Neural cell (in vitro differentiated cells): ENCODE measurements at regions not wholly inside any gene's neighbourhood (a gene's known extent, or its start where the extent isn't known, plus 50 kb on each side); places are given as distances from the start of the nearest gene placed in this dataset.

ENCODE experiments used
- H2AFZ ChIP-seq: fragments of 200-600, 300-800 bp; sonication (generic), shearing (Covaris generic); 2 replicates; pipeline ENCODE4 v1.6.0; 2014; ENCODE audit warnings: low read depth, mild to moderate bottlenecking, antibody characterized with exemption, low read length, moderate library complexity
- H3F3A ChIP-seq: fragments of 200-600 bp; shearing (Covaris generic); 2 replicates; pipeline ENCODE4 v1.6.1; 2016; ENCODE audit warnings: mild to moderate bottlenecking, moderate library complexity, mixed read lengths, antibody characterized with exemption, low read length; ENCODE audit not compliant: insufficient read depth, poor library complexity, severe bottlenecking
- H3K27ac ChIP-seq: fragments of 200-600, 300-800 bp; sonication (generic), shearing (Covaris generic); 2 replicates; pipeline ENCODE4 v1.5.1; 2014; ENCODE audit warnings: mild to moderate bottlenecking, low read length, moderate library complexity
- H3K27me3 ChIP-seq: fragments of 300-800, 200-600 bp; sonication (generic), shearing (Covaris generic); 2 replicates; pipeline ENCODE4 v1.6.0; 2014; ENCODE audit warnings: mild to moderate bottlenecking, low read depth, low read length, moderate library complexity; ENCODE audit not compliant: insufficient read depth
- H3K36me3 ChIP-seq: fragments of 300-800, 200-600 bp; sonication (generic), shearing (Covaris generic); 2 replicates; pipeline ENCODE4 v1.5.1; 2014; ENCODE audit warnings: mild to moderate bottlenecking, antibody characterized with exemption, low read length, moderate library complexity; ENCODE audit not compliant: insufficient read depth
- H3K4me2 ChIP-seq: fragments of 300-800, 200-600 bp; sonication (generic), shearing (Covaris generic); 2 replicates; pipeline ENCODE4 v1.6.0; 2014; ENCODE audit warnings: mild to moderate bottlenecking, low read length
- H3K4me3 ChIP-seq: fragments of 300-800, 200-600 bp; sonication (generic), shearing (Covaris generic); 2 replicates; pipeline ENCODE4 v1.5.1; 2014; ENCODE audit warnings: mild to moderate bottlenecking, low read length, moderate library complexity
- H3K79me2 ChIP-seq: fragments of 200-600 bp; shearing (Covaris generic); replicated peaks from 2 replicates; pipeline ENCODE4 v1.6.0; 2014; ENCODE audit warnings: mild to moderate bottlenecking, low read length, moderate library complexity; ENCODE audit not compliant: insufficient read depth
- H3K9ac ChIP-seq: fragments of 300-800, 200-600 bp; sonication (generic), shearing (Covaris generic); 2 replicates; pipeline ENCODE4 v1.6.1; 2016; ENCODE audit warnings: mild to moderate bottlenecking, low read length, mixed read lengths
- H3K9me2 ChIP-seq: fragments of 200-600 bp; shearing (Covaris generic); 2 replicates; pipeline ENCODE4 v1.6.1; 2016; ENCODE audit warnings: mild to moderate bottlenecking, low read length, mixed read lengths; ENCODE audit not compliant: insufficient read depth
- H3K9me3 ChIP-seq: fragments of 200-600, 300-800 bp; sonication (generic), shearing (Covaris generic); 2 replicates; pipeline ENCODE4 v1.6.1; 2016; ENCODE audit warnings: mild to moderate bottlenecking, mixed run types, low read length, moderate library complexity, mixed read lengths
- H4K20me1 ChIP-seq: fragments of 200-600 bp; shearing (Covaris generic); 2 replicates; pipeline ENCODE4 v1.6.1; 2016; ENCODE audit warnings: mild to moderate bottlenecking, mixed run types; ENCODE audit not compliant: insufficient read depth
- EP300 ChIP-seq: fragments of 450-650 bp; conservative IDR thresholded peaks from 2 replicates; pipeline ENCODE4 v1.6.1; 2014; ENCODE audit warnings: antibody characterized with exemption, mild to moderate bottlenecking, moderate library complexity; ENCODE audit not compliant: poor library complexity, severe bottlenecking
- EZH2 ChIP-seq: fragments of 200-600, 300-800 bp; shearing (Covaris generic), sonication (generic); IDR thresholded peaks from 2 replicates; pipeline ENCODE4 v1.6.1; 2014; ENCODE audit warnings: antibody characterized with exemption, low read length, borderline replicate concordance, mild to moderate bottlenecking; ENCODE audit not compliant: insufficient read depth, poor library complexity, severe bottlenecking
- MXI1 ChIP-seq: fragments of 450-650 bp; conservative IDR thresholded peaks from 2 replicates; pipeline ENCODE4 v1.6.1; 2014; ENCODE audit warnings: antibody characterized with exemption, mild to moderate bottlenecking; ENCODE audit not compliant: poor library complexity, severe bottlenecking
- POLR2AphosphoS5 ChIP-seq: IDR thresholded peaks from 2 replicates; pipeline ENCODE4 v1.6.1; 2012
- RAD21 ChIP-seq: fragments of 450-650 bp; conservative IDR thresholded peaks from 2 replicates; pipeline ENCODE4 v1.6.1; 2014; ENCODE audit warnings: antibody characterized with exemption, mild to moderate bottlenecking, moderate library complexity
- SMC3 ChIP-seq: fragments of 450-650 bp; conservative IDR thresholded peaks from 2 replicates; pipeline ENCODE4 v1.6.1; 2014; ENCODE audit warnings: antibody characterized with exemption, mild to moderate bottlenecking, moderate library complexity; ENCODE audit not compliant: poor library complexity
- TAF1 ChIP-seq: IDR thresholded peaks from 2 replicates; pipeline ENCODE4 v1.6.1; 2012; ENCODE audit warnings: low read depth
- TF ChIP-seq, protein P1 (sequence below): fragments of 450-650 bp; IDR thresholded peaks from 2 replicates; pipeline ENCODE4 v1.5.1; 2014; ENCODE audit warnings: antibody characterized with exemption, mild to moderate bottlenecking, moderate library complexity; ENCODE audit not compliant: poor library complexity, severe bottlenecking
- TF ChIP-seq, protein P2 (sequence below): IDR thresholded peaks from 2 replicates; pipeline ENCODE4 v1.6.1; 2012; ENCODE audit warnings: borderline replicate concordance

DNA sequence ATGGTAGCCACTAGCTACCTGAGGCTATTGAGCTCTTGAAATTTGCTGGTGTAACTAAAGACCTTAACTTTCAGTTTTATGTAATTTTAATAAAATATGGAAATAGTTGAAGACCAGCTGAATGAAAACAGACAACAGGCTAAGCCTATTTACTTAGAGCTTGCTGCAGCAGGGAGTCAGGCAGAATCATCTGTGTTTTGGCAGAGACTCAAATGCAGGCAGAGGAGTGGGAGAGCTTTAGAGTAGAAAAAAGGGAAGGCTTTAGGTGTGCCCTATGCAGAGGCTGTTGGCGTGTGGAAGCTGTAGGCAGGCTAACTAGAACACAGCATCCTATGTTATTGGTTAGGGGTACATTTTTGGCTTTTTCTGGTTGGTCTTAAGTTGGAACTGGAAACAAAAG, 304.9 kb upstream of the NBEA start:
- Histone ChIP-seq H3F3A (no peaks in the 10 kb centered on the region), H3K27me3 (no peaks in the 10 kb centered on the region), H3K9me2 (no peaks in the 10 kb centered on the region), H3K9me3 (no peaks in the 10 kb centered on the region), H3K79me2 (no peaks in the 10 kb centered on the region), H4K20me1 (no peaks in the 10 kb centered on the region), H3K27ac (no peak overlapping the region), H3K4me2 (no peak overlapping the region), H2AFZ (no peak overlapping the region), H3K9ac (no peak overlapping the region), H3K36me3 (no peaks in the 10 kb centered on the region), H3K4me3 (no peak overlapping the region)
- TF ChIP-seq EZH2 (no peak), POLR2AphosphoS5 (no peak), EP300 (no peak), SMC3 (no peak), RAD21 (no peak), TAF1 (no peak), MXI1 (no peak)
- TF ChIP-seq, protein P1, sequence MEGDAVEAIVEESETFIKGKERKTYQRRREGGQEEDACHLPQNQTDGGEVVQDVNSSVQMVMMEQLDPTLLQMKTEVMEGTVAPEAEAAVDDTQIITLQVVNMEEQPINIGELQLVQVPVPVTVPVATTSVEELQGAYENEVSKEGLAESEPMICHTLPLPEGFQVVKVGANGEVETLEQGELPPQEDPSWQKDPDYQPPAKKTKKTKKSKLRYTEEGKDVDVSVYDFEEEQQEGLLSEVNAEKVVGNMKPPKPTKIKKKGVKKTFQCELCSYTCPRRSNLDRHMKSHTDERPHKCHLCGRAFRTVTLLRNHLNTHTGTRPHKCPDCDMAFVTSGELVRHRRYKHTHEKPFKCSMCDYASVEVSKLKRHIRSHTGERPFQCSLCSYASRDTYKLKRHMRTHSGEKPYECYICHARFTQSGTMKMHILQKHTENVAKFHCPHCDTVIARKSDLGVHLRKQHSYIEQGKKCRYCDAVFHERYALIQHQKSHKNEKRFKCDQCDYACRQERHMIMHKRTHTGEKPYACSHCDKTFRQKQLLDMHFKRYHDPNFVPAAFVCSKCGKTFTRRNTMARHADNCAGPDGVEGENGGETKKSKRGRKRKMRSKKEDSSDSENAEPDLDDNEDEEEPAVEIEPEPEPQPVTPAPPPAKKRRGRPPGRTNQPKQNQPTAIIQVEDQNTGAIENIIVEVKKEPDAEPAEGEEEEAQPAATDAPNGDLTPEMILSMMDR = no peak
- TF ChIP-seq, protein P2, sequence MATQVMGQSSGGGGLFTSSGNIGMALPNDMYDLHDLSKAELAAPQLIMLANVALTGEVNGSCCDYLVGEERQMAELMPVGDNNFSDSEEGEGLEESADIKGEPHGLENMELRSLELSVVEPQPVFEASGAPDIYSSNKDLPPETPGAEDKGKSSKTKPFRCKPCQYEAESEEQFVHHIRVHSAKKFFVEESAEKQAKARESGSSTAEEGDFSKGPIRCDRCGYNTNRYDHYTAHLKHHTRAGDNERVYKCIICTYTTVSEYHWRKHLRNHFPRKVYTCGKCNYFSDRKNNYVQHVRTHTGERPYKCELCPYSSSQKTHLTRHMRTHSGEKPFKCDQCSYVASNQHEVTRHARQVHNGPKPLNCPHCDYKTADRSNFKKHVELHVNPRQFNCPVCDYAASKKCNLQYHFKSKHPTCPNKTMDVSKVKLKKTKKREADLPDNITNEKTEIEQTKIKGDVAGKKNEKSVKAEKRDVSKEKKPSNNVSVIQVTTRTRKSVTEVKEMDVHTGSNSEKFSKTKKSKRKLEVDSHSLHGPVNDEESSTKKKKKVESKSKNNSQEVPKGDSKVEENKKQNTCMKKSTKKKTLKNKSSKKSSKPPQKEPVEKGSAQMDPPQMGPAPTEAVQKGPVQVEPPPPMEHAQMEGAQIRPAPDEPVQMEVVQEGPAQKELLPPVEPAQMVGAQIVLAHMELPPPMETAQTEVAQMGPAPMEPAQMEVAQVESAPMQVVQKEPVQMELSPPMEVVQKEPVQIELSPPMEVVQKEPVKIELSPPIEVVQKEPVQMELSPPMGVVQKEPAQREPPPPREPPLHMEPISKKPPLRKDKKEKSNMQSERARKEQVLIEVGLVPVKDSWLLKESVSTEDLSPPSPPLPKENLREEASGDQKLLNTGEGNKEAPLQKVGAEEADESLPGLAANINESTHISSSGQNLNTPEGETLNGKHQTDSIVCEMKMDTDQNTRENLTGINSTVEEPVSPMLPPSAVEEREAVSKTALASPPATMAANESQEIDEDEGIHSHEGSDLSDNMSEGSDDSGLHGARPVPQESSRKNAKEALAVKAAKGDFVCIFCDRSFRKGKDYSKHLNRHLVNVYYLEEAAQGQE = no peak

DNA sequence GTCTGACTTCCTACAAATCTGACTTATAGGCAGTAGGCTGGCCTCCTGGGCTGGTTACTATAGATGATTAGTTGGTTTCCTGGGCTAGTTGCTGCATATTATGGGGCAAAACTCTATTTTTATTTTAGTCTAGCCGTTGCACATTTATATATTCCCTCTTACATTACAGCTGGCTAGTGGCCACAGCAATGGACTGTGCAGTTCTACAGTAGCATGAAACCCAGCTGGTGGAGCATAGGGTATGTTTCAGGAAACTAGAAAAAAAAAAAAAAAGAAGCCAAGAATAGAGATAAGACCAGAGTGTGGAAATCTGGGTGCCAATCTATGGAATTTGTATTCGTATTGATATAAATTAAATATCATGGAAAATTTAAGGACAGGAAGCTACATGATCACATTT, 304.4 kb upstream of the NBEA start:
- Histone ChIP-seq H3K9ac (no peak overlapping the region), H3K36me3 (no peaks in the 10 kb centered on the region), H3K9me2 (no peaks in the 10 kb centered on the region), H3K27me3 (no peaks in the 10 kb centered on the region), H2AFZ (no peak overlapping the region), H3K4me3 (no peak overlapping the region), H3K79me2 (no peaks in the 10 kb centered on the region), H3K9me3 (no peaks in the 10 kb centered on the region), H3F3A (no peaks in the 10 kb centered on the region), H3K4me2 (no peak overlapping the region), H4K20me1 (no peaks in the 10 kb centered on the region), H3K27ac (no peak overlapping the region)
- TF ChIP-seq POLR2AphosphoS5 = no peak
- TF ChIP-seq, protein P2 = no peak
- TF ChIP-seq, protein P1 = no peak
- no peak for TF ChIP-seq TAF1
- no peak for TF ChIP-seq EZH2
- no peak for TF ChIP-seq RAD21
- no peak for TF ChIP-seq MXI1
- no peak for TF ChIP-seq SMC3
- no peak for TF ChIP-seq EP300
